DMS114 treated with DMSO at 0.1 percent for 48 hours (cell line): ENCODE measurements at regions not wholly inside any gene's neighbourhood (a gene's known extent, or its start where the extent isn't known, plus 50 kb on each side); places are given as distances from the start of the nearest gene placed in this dataset.
"Not testable (repeated sequence)": the region's sequence is repeated elsewhere in the genome, so short reads cannot be mapped to it uniquely, and the experiment has no call there.

Experiments used
- DNase-seq: peaks from one replicate; lab custom pipeline; 2025; ENCODE audit not compliant: unreplicated experiment; lab: John Stamatoyannopoulos, UW

- DNase-seq: no peak
Observed at GRCh38 chr5:117671551-117671950, 1096.9 kb upstream of the SEMA6A start.

GRCh38 chr5:117667105-117667504 lies 1092.5 kb upstream of the SEMA6A start:
- no peak for DNase-seq

DNA sequence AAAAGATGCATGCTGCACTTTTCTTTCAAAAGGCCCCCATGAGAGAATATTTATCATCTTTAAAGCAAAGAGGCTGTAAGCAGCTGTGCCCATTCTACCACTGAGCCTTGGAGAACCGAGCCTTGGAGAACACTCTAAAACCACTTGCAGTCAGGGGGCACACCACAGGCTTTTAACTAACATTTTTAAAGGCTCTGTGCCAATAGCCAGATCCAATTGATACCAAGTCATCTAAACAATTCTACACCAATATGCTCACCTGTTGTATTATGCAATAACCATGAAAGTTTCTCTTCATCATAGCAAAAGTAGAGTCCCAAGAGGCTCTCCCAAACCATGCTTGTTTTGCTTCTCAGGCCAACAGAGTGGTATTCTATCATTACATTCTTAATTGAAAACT lies 1090.5 kb upstream of the SEMA6A start:
- no peak for DNase-seq

DNA sequence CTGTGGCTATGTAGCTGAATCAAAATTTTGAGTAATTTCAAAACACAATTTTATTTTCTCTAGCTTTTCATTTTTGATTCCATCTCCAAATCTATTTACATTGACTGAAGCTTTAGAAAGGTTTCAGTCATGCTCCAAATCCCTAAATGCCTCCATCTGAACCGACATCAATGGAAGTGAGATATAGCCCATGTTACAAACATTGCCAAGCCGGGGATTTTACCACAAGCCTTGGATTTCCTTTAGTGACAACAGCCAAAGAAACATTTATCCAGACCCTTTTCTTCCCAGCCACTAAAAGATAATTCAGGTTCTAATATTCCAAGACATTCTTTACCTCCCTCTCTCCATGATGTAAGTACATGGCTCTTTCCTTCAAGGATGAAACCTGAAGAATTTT lies 1087.7 kb upstream of the SEMA6A start:
- no peak for DNase-seq

DNA sequence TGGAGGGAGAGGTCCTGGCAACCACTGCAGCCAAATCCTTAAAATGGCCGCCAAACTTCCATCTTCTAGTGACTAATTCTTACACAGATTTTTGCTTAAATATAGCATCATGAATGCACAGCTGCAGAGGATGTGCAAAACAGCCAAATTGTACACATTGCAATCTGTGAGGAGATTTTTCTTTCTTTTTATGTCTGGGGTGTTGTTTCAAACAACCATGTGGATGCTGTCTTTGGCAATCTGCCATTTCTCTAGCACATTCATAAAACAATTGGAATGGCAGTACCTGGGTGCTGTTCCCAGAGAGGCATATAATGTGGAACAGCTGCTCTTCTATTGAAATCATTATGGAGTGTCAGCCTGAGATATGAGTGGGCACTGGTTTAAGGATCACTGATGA lies 1082.9 kb upstream of the SEMA6A start:
- DNase-seq: no peak

DNA sequence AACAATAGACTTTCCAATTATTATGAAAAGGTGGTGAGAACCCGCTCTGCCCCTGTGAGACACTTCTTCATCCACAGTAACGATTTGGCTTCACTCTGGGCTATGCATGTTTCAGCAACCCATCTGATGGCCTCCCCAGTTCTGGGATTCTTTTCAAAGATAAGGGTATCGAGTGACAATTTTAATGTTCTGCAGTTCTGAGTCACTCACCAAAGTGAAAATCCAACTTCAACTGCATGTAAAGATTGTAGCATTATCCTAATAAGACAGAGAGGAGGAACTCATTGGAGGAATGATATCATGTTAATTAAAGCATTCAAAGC lies 1078.3 kb upstream of the SEMA6A start:
- no peak for DNase-seq

DNA sequence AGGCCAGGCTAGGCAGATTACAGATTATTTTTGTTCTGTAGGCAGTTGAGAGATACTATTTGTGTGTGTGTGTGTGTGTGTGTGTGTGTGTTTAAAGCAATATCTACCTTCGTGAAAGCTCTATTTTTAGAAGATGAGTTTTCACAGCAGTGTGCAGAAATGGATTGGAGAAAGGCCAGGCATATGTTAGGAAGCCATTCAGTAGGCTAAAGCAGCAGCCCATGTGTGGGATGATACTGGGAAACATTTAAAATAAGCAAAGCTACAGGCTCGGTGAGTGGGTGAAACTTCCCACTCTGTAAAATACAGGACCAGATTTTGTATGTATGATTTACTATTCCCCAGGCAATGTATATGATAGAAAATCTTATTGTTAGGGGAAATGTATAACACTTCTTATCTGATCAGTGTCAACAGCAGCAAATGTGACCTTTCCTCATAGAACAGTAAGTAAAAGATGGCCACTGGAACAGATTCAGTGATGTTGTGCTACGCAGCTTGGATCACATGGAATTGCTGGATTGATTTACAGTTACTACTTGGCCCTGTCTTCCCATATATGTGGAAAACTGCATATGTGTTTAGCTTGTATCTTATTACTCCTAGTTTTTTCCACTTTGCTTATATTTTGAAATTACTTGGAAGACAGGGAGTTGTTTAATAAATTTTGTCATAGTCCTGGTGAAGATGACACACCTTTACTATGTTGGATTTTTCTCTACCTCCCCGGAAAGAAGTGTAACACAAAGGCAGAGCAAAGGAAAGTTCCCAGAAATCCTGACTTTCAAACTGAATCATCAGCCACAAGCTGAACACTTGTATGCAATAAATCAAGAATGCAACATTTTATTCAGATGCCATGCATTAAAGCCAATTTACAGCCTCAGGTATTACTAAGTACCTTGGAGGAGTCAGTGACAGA lies 1077.7 kb upstream of the SEMA6A start:
- DNase-seq: no peak

DNA sequence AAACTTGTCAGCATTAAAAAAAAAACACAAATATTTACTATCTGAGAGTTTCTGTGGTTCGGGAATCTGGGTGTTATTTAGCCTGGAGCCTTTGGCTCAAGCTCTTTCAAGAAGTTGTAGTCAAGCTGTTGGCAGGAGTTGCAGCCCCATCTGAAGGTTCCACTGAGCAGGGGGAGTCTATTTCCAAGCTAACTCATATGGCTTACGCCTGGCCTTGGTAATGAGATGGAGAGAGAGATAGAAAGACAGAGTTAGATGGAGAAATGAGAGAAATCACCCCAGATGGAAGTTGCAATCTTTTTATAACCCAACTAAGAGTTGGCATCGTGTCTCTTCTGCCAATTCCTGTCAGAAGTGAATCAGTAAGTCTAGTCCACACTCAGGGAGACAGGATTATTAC lies 1075.2 kb upstream of the SEMA6A start:
- no peak for DNase-seq

GRCh38 chr5:117645400-117645799 lies 1070.8 kb upstream of the SEMA6A start:
- DNase-seq: no peak

DNA sequence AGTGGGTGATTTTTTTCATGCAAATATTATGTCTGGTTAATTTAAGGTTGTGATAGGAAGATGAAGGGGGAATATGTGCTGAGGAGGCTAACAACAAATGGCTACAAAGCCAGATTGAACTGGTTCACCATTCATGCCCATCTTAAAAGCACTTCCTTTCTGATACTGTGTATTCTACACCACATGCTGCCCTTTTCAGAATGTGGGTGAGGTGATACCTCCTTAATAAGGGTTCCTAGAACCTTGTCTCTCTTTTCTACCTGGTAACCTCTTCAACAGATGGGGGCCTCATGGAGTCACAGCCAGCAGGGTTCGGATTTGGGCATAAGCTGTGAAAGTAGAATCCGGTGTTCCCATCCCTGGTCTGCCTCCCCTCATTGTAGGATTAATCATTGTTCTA lies 1064.0 kb upstream of the SEMA6A start:
- no peak for DNase-seq

GRCh38 chr5:117633093-117633492 lies 1058.5 kb upstream of the SEMA6A start:
- DNase-seq: no peak

DNA sequence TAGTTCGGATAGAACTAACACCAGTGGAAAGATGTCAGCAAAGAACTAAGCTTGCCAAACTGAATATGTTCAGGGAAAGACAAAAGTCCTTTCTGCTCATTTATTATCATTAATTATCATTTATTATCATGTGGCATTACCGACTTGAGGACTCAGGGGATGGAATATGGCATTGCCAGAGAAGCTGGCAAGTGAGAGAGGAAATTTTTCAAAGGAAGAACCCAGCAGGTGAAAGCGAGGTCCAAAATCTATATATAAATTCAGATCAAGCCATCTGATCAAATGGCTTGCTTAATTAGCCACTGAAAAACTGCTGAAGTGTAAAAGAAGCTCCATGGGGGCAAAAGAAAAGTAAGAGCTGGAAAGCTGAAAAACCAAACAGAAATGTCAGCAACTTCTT lies 1049.6 kb upstream of the SEMA6A start:
- no peak for DNase-seq

DNA sequence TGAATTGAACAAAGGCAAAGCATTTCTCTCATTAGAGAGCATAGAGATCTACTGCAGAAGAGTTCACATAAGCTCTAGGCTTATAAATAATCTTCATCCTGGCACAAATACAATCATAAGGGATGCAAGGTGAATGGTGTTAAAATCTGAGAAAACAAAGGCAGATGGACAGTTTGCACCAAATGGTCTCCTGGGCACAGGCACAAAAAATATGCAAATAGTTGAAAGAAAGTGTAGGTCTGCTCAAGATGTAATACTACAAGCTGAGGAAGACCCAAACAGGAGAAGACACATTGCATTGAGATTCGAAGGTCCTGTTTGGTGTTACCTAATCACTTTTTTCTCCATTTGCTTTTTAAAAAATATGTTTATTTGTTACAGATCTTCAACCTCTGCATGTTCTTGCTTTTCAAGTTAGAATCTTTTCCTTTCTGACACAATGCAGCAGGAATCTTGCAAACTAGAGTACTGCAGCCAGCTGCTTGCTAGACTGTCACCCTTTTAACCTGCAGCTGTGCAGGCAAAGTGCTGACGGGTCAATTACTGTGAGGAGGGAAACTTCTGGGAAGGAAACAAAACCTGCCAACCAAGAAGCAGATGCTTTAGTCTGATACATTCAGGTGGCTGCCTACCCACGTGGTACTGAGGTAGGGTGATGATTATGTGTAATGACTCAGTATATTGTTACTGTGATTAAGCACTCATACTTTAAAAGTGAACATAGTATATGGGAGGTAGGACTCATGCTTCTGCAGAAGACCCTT lies 1048.6 kb upstream of the SEMA6A start:
- no peak for DNase-seq

DNA sequence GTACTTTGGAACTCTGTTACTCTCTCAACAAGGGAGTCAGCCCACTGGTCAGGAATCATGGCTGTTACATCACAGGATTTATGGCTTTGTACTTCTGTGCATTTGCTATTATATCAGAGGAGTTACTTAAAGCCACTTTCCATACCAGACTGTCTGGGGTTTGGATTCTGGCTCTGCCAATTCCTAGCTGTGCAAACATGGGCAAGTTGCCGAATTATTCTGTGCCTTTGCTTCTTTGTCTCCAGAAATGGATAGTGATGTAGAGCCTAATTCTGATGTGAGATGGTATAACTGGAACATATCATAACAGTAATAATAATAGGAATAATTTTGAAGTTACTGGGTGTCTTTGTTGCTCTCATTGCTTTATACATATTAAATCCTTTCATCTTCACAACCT lies 1047.3 kb upstream of the SEMA6A start:
- DNase-seq: no peak

DNA sequence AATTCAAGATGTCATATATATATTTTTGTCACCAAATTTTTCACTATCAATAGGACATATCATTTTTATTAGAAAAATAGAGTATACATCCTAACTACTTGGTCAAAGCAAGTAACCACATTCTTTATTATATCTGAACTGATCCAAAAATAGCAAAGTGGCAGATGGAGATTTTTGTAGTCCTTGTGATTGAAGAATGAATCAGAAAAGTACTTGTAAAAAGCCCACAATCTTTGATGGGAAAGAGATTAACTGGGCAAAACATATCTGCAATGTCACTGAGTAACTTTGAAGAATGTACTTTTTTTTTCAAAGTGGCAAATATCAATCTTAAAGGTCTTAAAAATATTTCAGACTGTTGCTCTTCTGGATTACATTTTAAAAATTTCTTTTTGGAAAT lies 1040.6 kb upstream of the SEMA6A start:
- DNase-seq: no peak

- DNase-seq: no peak
Observed at GRCh38 chr5:117614408-117614807, 1039.8 kb upstream of the SEMA6A start.

GRCh38 chr5:117604845-117605244 lies 1030.2 kb upstream of the SEMA6A start:
- no peak for DNase-seq

- DNase-seq: not testable (repeated sequence)
Observed at GRCh38 chr5:117599811-117600210, 1025.2 kb upstream of the SEMA6A start.

- DNase-seq: no peak
Observed at GRCh38 chr5:117594166-117594565, 1019.5 kb upstream of the SEMA6A start.

DNA sequence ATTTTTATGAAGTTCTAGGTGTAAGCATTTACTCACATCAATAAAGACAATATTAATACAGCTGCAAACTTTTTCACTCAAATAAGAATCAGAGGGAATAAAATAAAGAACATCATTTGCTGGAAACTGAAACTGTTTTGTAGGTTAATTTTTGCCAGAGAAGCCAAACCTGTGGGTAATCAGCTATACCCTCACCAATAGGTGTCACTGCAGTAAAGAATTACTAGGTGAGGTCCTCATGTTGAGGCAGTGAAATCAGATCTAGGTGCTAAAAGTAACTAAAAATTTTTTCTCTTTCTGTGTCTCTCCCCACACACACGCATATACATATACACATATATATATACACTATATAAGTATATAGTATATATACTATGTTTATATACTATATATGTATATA lies 1016.3 kb upstream of the SEMA6A start:
- no peak for DNase-seq

- no peak for DNase-seq
Observed at GRCh38 chr5:117588611-117589010, 1014.0 kb upstream of the SEMA6A start.

- DNase-seq: no peak
Observed at GRCh38 chr5:117587111-117587510, 1012.5 kb upstream of the SEMA6A start.
